ENCODE measurements at regions not wholly inside any gene's neighbourhood (a gene's known extent, or its start where the extent isn't known, plus 50 kb on each side); places are given as distances from the start of the nearest gene placed in this dataset.

- Histone ChIP-seq H3K27ac (ENCODE audit: low read depth in 1 of 3, low read length in 2 of 3) (no peak overlapping the region), H3K9me3 (ENCODE audit: control insufficient read depth in 2 of 2, insufficient read depth in 1 of 2, low read depth in 1 of 2, low read length in 1 of 2) (no peaks in the 10 kb centered on the region), H3K4me1 (ENCODE audit: control insufficient read depth in 3 of 3, insufficient read depth in 2 of 3, low read depth in 1 of 3, low read length in 2 of 3) (no peaks in the 10 kb centered on the region), H3K4me3 (ENCODE audit: low read depth in 1 of 3, low read length in 3 of 3) (no peak overlapping the region), H3K36me3 (ENCODE audit: control insufficient read depth in 3 of 3, insufficient read depth in 2 of 3, low read depth in 1 of 3, low read length in 3 of 3) (no peaks in the 10 kb centered on the region), H3K27me3 (ENCODE audit: control insufficient read depth in 3 of 3, insufficient read depth in 3 of 3, low read length in 3 of 3) (no peaks in the 10 kb centered on the region)
- DNase-seq (no peak), FAIRE-seq (no peak)
- 59 to 77% (median 64%) methylated on average over 1 of the region's 1 CpG for WGBS, 3 donors
Observed at GRCh38 chr13:107139006-107139405, 571.1 kb upstream of the ARGLU1 start.

GRCh38 chr13:107138486-107138885, 570.5 kb upstream of the ARGLU1 start:
- Histone ChIP-seq H3K36me3 (ENCODE audit: control insufficient read depth in 3 of 3, insufficient read depth in 2 of 3, low read depth in 1 of 3, low read length in 3 of 3) (no peaks in the 10 kb centered on the region), H3K27me3 (ENCODE audit: control insufficient read depth in 3 of 3, insufficient read depth in 3 of 3, low read length in 3 of 3) (no peaks in the 10 kb centered on the region), H3K27ac (ENCODE audit: low read depth in 1 of 3, low read length in 2 of 3) (no peak overlapping the region), H3K4me1 (ENCODE audit: control insufficient read depth in 3 of 3, insufficient read depth in 2 of 3, low read depth in 1 of 3, low read length in 2 of 3) (no peaks in the 10 kb centered on the region), H3K9me3 (ENCODE audit: control insufficient read depth in 2 of 2, insufficient read depth in 1 of 2, low read depth in 1 of 2, low read length in 1 of 2) (no peaks in the 10 kb centered on the region), H3K4me3 (ENCODE audit: low read depth in 1 of 3, low read length in 3 of 3) (no peak overlapping the region)
- no peak for FAIRE-seq
- 71 to 86% (median 84%) methylated on average over 1 of the region's 1 CpG for WGBS, 3 donors
- no peak for DNase-seq

GRCh38 chr13:107133950-107134349, 566.0 kb upstream of the ARGLU1 start:
- Histone ChIP-seq H3K27me3 (ENCODE audit: control insufficient read depth in 3 of 3, insufficient read depth in 3 of 3, low read length in 3 of 3) (no peaks in the 10 kb centered on the region), H3K9me3 (ENCODE audit: control insufficient read depth in 2 of 2, insufficient read depth in 1 of 2, low read depth in 1 of 2, low read length in 1 of 2) (peaks cover 0 to 1% of the 10 kb centered on the region in 2 donors), H3K36me3 (ENCODE audit: control insufficient read depth in 3 of 3, insufficient read depth in 2 of 3, low read depth in 1 of 3, low read length in 3 of 3) (no peaks in the 10 kb centered on the region), H3K4me1 (ENCODE audit: control insufficient read depth in 3 of 3, insufficient read depth in 2 of 3, low read depth in 1 of 3, low read length in 2 of 3) (no peaks in the 10 kb centered on the region), H3K4me3 (ENCODE audit: low read depth in 1 of 3, low read length in 3 of 3) (no peak overlapping the region), H3K27ac (ENCODE audit: low read depth in 1 of 3, low read length in 2 of 3) (no peak overlapping the region)
- FAIRE-seq, result no peak
- WGBS, 3 donors, result 74 to 87% (median 85%) methylated on average over 5 of the region's 5 CpGs
- no peak for DNase-seq

- FAIRE-seq (no peak), DNase-seq (no peak)
- Histone ChIP-seq H3K4me1 (ENCODE audit: control insufficient read depth in 3 of 3, insufficient read depth in 2 of 3, low read depth in 1 of 3, low read length in 2 of 3) (no peaks in the 10 kb centered on the region), H3K4me3 (ENCODE audit: low read depth in 1 of 3, low read length in 3 of 3) (no peak overlapping the region), H3K36me3 (ENCODE audit: control insufficient read depth in 3 of 3, insufficient read depth in 2 of 3, low read depth in 1 of 3, low read length in 3 of 3) (no peaks in the 10 kb centered on the region), H3K27ac (ENCODE audit: low read depth in 1 of 3, low read length in 2 of 3) (no peak overlapping the region), H3K27me3 (ENCODE audit: control insufficient read depth in 3 of 3, insufficient read depth in 3 of 3, low read length in 3 of 3) (no peaks in the 10 kb centered on the region), H3K9me3 (ENCODE audit: control insufficient read depth in 2 of 2, insufficient read depth in 1 of 2, low read depth in 1 of 2, low read length in 1 of 2) (peaks cover 0 to 9% of the 10 kb centered on the region in 2 donors)
- 94 to 100% (median 100%) methylated on average over 1 of the region's 1 CpG for WGBS, 3 donors
Observed at GRCh38 chr13:107130566-107130965, 562.6 kb upstream of the ARGLU1 start.

GRCh38 chr13:107124730-107125129, 556.8 kb upstream of the ARGLU1 start:
- Histone ChIP-seq H3K27ac (ENCODE audit: low read depth in 1 of 3, low read length in 2 of 3) (no peak overlapping the region), H3K4me1 (ENCODE audit: control insufficient read depth in 3 of 3, insufficient read depth in 2 of 3, low read depth in 1 of 3, low read length in 2 of 3) (peaks cover 2 to 15% (median 5%) of the 10 kb centered on the region in 3 donors), H3K36me3 (ENCODE audit: control insufficient read depth in 3 of 3, insufficient read depth in 2 of 3, low read depth in 1 of 3, low read length in 3 of 3) (no peaks in the 10 kb centered on the region), H3K27me3 (ENCODE audit: control insufficient read depth in 3 of 3, insufficient read depth in 3 of 3, low read length in 3 of 3) (no peaks in the 10 kb centered on the region), H3K9me3 (ENCODE audit: control insufficient read depth in 2 of 2, insufficient read depth in 1 of 2, low read depth in 1 of 2, low read length in 1 of 2) (peaks cover 0 to 9% of the 10 kb centered on the region in 2 donors), H3K4me3 (ENCODE audit: low read depth in 1 of 3, low read length in 3 of 3) (no peak overlapping the region)
- 47 to 53% (median 50%) methylated on average over 5 of the region's 5 CpGs for WGBS, 3 donors
- FAIRE-seq (no peak), DNase-seq (no peak)

- no peaks in the 10 kb centered on the region for H3K36me3 ChIP-seq (ENCODE audit: control insufficient read depth in 3 of 3, insufficient read depth in 2 of 3, low read depth in 1 of 3, low read length in 3 of 3)
- no peak overlapping the region for H3K4me3 ChIP-seq (ENCODE audit: low read depth in 1 of 3, low read length in 3 of 3)
- peaks cover 0 to 9% of the 10 kb centered on the region in 2 donors for H3K9me3 ChIP-seq (ENCODE audit: control insufficient read depth in 2 of 2, insufficient read depth in 1 of 2, low read depth in 1 of 2, low read length in 1 of 2)
- FAIRE-seq (peak; percentile 73), DNase-seq (peak; percentile 56 to 58)
- no peak overlapping the region for H3K27ac ChIP-seq (ENCODE audit: low read depth in 1 of 3, low read length in 2 of 3)
- peaks cover 2 to 17% (median 5%) of the 10 kb centered on the region in 3 donors for H3K4me1 ChIP-seq (ENCODE audit: control insufficient read depth in 3 of 3, insufficient read depth in 2 of 3, low read depth in 1 of 3, low read length in 2 of 3)
- H3K27me3 ChIP-seq (ENCODE audit: control insufficient read depth in 3 of 3, insufficient read depth in 3 of 3, low read length in 3 of 3), result no peaks in the 10 kb centered on the region
- WGBS, 3 donors, result 0 to 2% (median 1%) methylated on average over 2 of the region's 2 CpGs
Observed at GRCh38 chr13:107124129-107124718, 556.3 kb upstream of the ARGLU1 start.

- H3K36me3 ChIP-seq (ENCODE audit: control insufficient read depth in 3 of 3, insufficient read depth in 2 of 3, low read depth in 1 of 3, low read length in 3 of 3), result no peaks in the 10 kb centered on the region
- DNase-seq (peak in 1 of 2 donors; percentile 40), FAIRE-seq (no peak)
- no peaks in the 10 kb centered on the region for H3K27me3 ChIP-seq (ENCODE audit: control insufficient read depth in 3 of 3, insufficient read depth in 3 of 3, low read length in 3 of 3)
- 12 to 47% (median 21%) methylated on average over 1 of the region's 1 CpG for WGBS, 3 donors
- peaks cover 2 to 17% (median 5%) of the 10 kb centered on the region in 3 donors for H3K4me1 ChIP-seq (ENCODE audit: control insufficient read depth in 3 of 3, insufficient read depth in 2 of 3, low read depth in 1 of 3, low read length in 2 of 3)
- H3K4me3 ChIP-seq (ENCODE audit: low read depth in 1 of 3, low read length in 3 of 3), result no peak overlapping the region
- H3K27ac ChIP-seq (ENCODE audit: low read depth in 1 of 3, low read length in 2 of 3), result no peak overlapping the region
- peaks cover 0 to 5% of the 10 kb centered on the region in 2 donors for H3K9me3 ChIP-seq (ENCODE audit: control insufficient read depth in 2 of 2, insufficient read depth in 1 of 2, low read depth in 1 of 2, low read length in 1 of 2)
Observed at GRCh38 chr13:107121793-107122192, 553.9 kb upstream of the ARGLU1 start.

GRCh38 chr13:107119989-107120881, 552.3 kb upstream of the ARGLU1 start:
- H3K4me1 ChIP-seq (ENCODE audit: control insufficient read depth in 3 of 3, insufficient read depth in 2 of 3, low read depth in 1 of 3, low read length in 2 of 3), result peaks cover 2 to 17% (median 5%) of the 10 kb centered on the region in 3 donors
- H3K27ac ChIP-seq (ENCODE audit: low read depth in 1 of 3, low read length in 2 of 3), result peak overlapping the region in 1 of 3 donors; percentile 33
- H3K4me3 ChIP-seq (ENCODE audit: low read depth in 1 of 3, low read length in 3 of 3), result no peak overlapping the region
- no peaks in the 10 kb centered on the region for H3K36me3 ChIP-seq (ENCODE audit: control insufficient read depth in 3 of 3, insufficient read depth in 2 of 3, low read depth in 1 of 3, low read length in 3 of 3)
- 17 to 61% (median 37%) methylated on average over 7 of the region's 7 CpGs for WGBS, 3 donors
- H3K9me3 ChIP-seq (ENCODE audit: control insufficient read depth in 2 of 2, insufficient read depth in 1 of 2, low read depth in 1 of 2, low read length in 1 of 2), result peaks cover 0 to 5% of the 10 kb centered on the region in 2 donors
- H3K27me3 ChIP-seq (ENCODE audit: control insufficient read depth in 3 of 3, insufficient read depth in 3 of 3, low read length in 3 of 3), result no peaks in the 10 kb centered on the region
- FAIRE-seq, result no peak
- peak; percentile 78 to 84 for DNase-seq
